SK-N-SH (cell line): ENCODE measurements at regions not wholly inside any gene's neighbourhood (a gene's known extent, or its start where the extent isn't known, plus 50 kb on each side); places are given as distances from the start of the nearest gene placed in this dataset.

Experiments used
- CTCF ChIA-PET: fragments of 300-600, 350-600 bp; formaldehyde crosslinking; extraction: SDS; loops from one replicate; lab custom pipeline; 2021; lab: Yijun Ruan, JAX
- POLR2A ChIA-PET: fragments of 350-600 bp; sonication (Branson Sonifier 250); formaldehyde crosslinking; extraction: SDS; loops from one replicate; lab custom pipeline; 2020; ENCODE audit warnings: antibody characterized with exemption, inconsistent platforms; lab: Yijun Ruan, JAX
- DNase-seq: peaks from one replicate; pipeline ENCODE4 v3.0.0; 2012
- H2AFZ ChIP-seq: fragments of 200-600 bp; sonication (generic); 2 replicates; pipeline ENCODE4 v1.8.1; 2016; ENCODE audit warnings: antibody characterized with exemption, mild to moderate bottlenecking, low read depth
- H3F3A ChIP-seq: fragments of 200-600 bp; sonication (generic); replicated peaks from 2 replicates; pipeline ENCODE3; 2016; ENCODE audit warnings: antibody characterized with exemption, mild to moderate bottlenecking; ENCODE audit not compliant: insufficient read depth
- H3K27ac ChIP-seq, 2 experiments: fragments of 200-500 bp in 1 of 2; fragments of 200-600 bp in 1 of 2; sonication (Bioruptor generic) in 1 of 2; sonication (generic), shearing (Covaris generic) in 1 of 2; 2 replicates each; pipeline versions ENCODE4 v1.5.1 to v1.6.1; 2014 to 2016; ENCODE audit warnings: low read depth in 2 of 2, inconsistent platforms in 1 of 2, low read length in 1 of 2, mild to moderate bottlenecking in 1 of 2, mixed read lengths in 1 of 2
- H3K27me3 ChIP-seq: fragments of 200-600 bp; sonication (generic), shearing (Covaris generic); 2 replicates; pipeline ENCODE4 v1.6.1; 2016; ENCODE audit warnings: mixed run types; ENCODE audit not compliant: insufficient read depth
- H3K36me3 ChIP-seq, 2 experiments: fragments of 200-500 bp in 1 of 2; fragments of 200-600 bp in 1 of 2; sonication (Bioruptor generic) in 1 of 2; sonication (generic) in 1 of 2; replicated peaks in 1 of 2; 2 replicates each; pipeline versions ENCODE3 to v1.5.1; 2014 to 2016; ENCODE audit warnings: low read length in 1 of 2, mild to moderate bottlenecking in 1 of 2; ENCODE audit not compliant: insufficient read depth in 2 of 2, control insufficient read depth in 1 of 2
- H3K4me1 ChIP-seq, 2 experiments: fragments of 200-500 bp in 1 of 2; fragments of 200-600 bp in 1 of 2; sonication (Bioruptor generic) in 1 of 2; sonication (generic), shearing (Covaris generic) in 1 of 2; 2 replicates each; pipeline versions ENCODE4 v1.5.1 to v1.6.1; 2014 to 2016; ENCODE audit warnings: low read depth in 1 of 2, low read length in 1 of 2, mixed run types in 1 of 2; ENCODE audit not compliant: insufficient read depth in 2 of 2, control insufficient read depth in 1 of 2
- H3K4me2 ChIP-seq: fragments of 200-600 bp; sonication (generic), shearing (Covaris generic); 2 replicates; pipeline ENCODE4 v1.6.1; 2017; ENCODE audit warnings: mixed run types
- H3K4me3 ChIP-seq, 2 experiments: fragments of 200-500 bp in 1 of 2; fragments of 200-600 bp in 1 of 2; sonication (Bioruptor generic) in 1 of 2; sonication (generic), shearing (Covaris generic) in 1 of 2; 2 replicates each; pipeline versions ENCODE4 v1.5.1 to v1.8.1; 2014 to 2016; ENCODE audit warnings: low read depth in 2 of 2, inconsistent platforms in 1 of 2, low read length in 1 of 2, mild to moderate bottlenecking in 1 of 2, mixed read lengths in 1 of 2, moderate library complexity in 1 of 2
- H3K79me2 ChIP-seq: fragments of 200-600 bp; sonication (generic); 2 replicates; pipeline ENCODE4 v1.8.1; 2017; ENCODE audit warnings: mild to moderate bottlenecking; ENCODE audit not compliant: insufficient read depth
- H3K9ac ChIP-seq: fragments of 200-600 bp; sonication (generic); 2 replicates; pipeline ENCODE4 v1.6.1; 2017; ENCODE audit warnings: mixed run types
- H3K9me2 ChIP-seq: fragments of 200-600 bp; sonication (generic); 2 replicates; pipeline ENCODE4 v1.6.1; 2017; ENCODE audit warnings: mixed run types
- H3K9me3 ChIP-seq: fragments of 200-600 bp; sonication (generic); 2 replicates; pipeline ENCODE4 v1.6.1; 2017; ENCODE audit warnings: mixed run types, mild to moderate bottlenecking, moderate library complexity
- H4K20me1 ChIP-seq: fragments of 200-600 bp; sonication (generic); 2 replicates; pipeline ENCODE4 v1.6.1; 2017; ENCODE audit warnings: mild to moderate bottlenecking, mixed run types; ENCODE audit not compliant: insufficient read depth
- CHD2 ChIP-seq: fragments of 150-350 bp; IDR thresholded peaks from 2 replicates; pipeline ENCODE4 v1.6.1; 2018; ENCODE audit warnings: low read length; ENCODE audit not compliant: partially characterized antibody
- CTCF ChIP-seq: fragments of 200-600 bp; sonication (generic); IDR thresholded peaks from 2 replicates; pipeline ENCODE4 v1.6.1; 2017; ENCODE audit warnings: antibody characterized with exemption, mild to moderate bottlenecking, moderate library complexity
- ELF1 ChIP-seq: IDR thresholded peaks from 2 replicates; pipeline ENCODE4 v1.4.0; 2012
- EP300 ChIP-seq, 2 experiments: IDR thresholded peaks; 2 replicates each; pipeline versions ENCODE4 v1.4.0 to v1.6.1; 2012; ENCODE audit warnings: borderline replicate concordance in 1 of 2, low read depth in 1 of 2, low read length in 1 of 2
- EZH2phosphoT487 ChIP-seq: fragments of 200-600 bp; sonication (generic); IDR thresholded peaks from 2 replicates; pipeline ENCODE4 v1.6.1; 2017; ENCODE audit warnings: low read depth, mixed run types, mild to moderate bottlenecking, antibody characterized with exemption, moderate library complexity, borderline replicate concordance
- FOXJ3 ChIP-seq: sonication (generic); formaldehyde crosslinking; IDR thresholded peaks from 2 replicates; pipeline ENCODE4 v1.5.1; 2020; ENCODE audit warnings: mild to moderate bottlenecking, missing genetic modification reagents
- FOXM1 ChIP-seq: IDR thresholded peaks from 2 replicates; pipeline ENCODE4 v1.4.0; 2012; ENCODE audit warnings: low read depth, mild to moderate bottlenecking
- GABPA ChIP-seq: IDR thresholded peaks from 2 replicates; pipeline ENCODE4 v1.4.0; 2012; ENCODE audit warnings: low read depth, mild to moderate bottlenecking
- GATA2 ChIP-seq: sonication (generic); formaldehyde crosslinking; IDR thresholded peaks from 2 replicates; pipeline ENCODE4 v1.5.0; 2020; ENCODE audit warnings: mild to moderate bottlenecking, missing genetic modification reagents
- JUND ChIP-seq: IDR thresholded peaks from 2 replicates; pipeline ENCODE4 v1.4.0; 2012
- MAX ChIP-seq: IDR thresholded peaks from 2 replicates; pipeline ENCODE4 v1.4.0; 2012; ENCODE audit warnings: low read depth
- MEF2A ChIP-seq: IDR thresholded peaks from 2 replicates; pipeline ENCODE4 v1.4.0; 2012; ENCODE audit warnings: low read depth, borderline replicate concordance
- NRF1 ChIP-seq: IDR thresholded peaks from 2 replicates; pipeline ENCODE4 v1.6.1; 2012; ENCODE audit warnings: low read depth, mild to moderate bottlenecking, low read length
- PBX3 ChIP-seq: IDR thresholded peaks from 2 replicates; pipeline ENCODE4; 2012
- POLR2AphosphoS5 ChIP-seq: IDR thresholded peaks from 2 replicates; pipeline ENCODE4 v1.6.1; 2012; ENCODE audit warnings: low read depth, low read length
- RAD21 ChIP-seq: IDR thresholded peaks from 2 replicates; pipeline ENCODE4 v1.6.1; 2012; ENCODE audit warnings: mild to moderate bottlenecking, low read length
- RCOR1 ChIP-seq: fragments of 150-350 bp; IDR thresholded peaks from 2 replicates; pipeline ENCODE4 v1.6.1; 2017; ENCODE audit warnings: antibody characterized with exemption, low read length
- RFX5 ChIP-seq: IDR thresholded peaks from 2 replicates; pipeline ENCODE4 v1.6.1; 2012; ENCODE audit warnings: mild to moderate bottlenecking, improper control_type of control experiment, low read length
- RXRA ChIP-seq: IDR thresholded peaks from 2 replicates; pipeline ENCODE4 v1.4.0; 2012; ENCODE audit warnings: low read depth, mild to moderate bottlenecking, borderline replicate concordance
- SIN3A ChIP-seq: IDR thresholded peaks from 2 replicates; pipeline ENCODE4 v1.6.1; 2012; ENCODE audit warnings: low read depth, mild to moderate bottlenecking, low read length, moderate library complexity, borderline replicate concordance
- TAF1 ChIP-seq: IDR thresholded peaks from 2 replicates; pipeline ENCODE4 v1.6.1; 2012; ENCODE audit warnings: low read depth, mild to moderate bottlenecking, low read length, moderate library complexity, borderline replicate concordance
- TCF12 ChIP-seq: IDR thresholded peaks from 2 replicates; pipeline ENCODE4 v1.4.0; 2012
- USF1 ChIP-seq: IDR thresholded peaks from 2 replicates; pipeline ENCODE4 v1.4.0; 2012; ENCODE audit warnings: low read depth, borderline replicate concordance
- USF2 ChIP-seq: fragments of 150-350 bp; IDR thresholded peaks from 2 replicates; pipeline ENCODE4 v1.6.1; 2017; ENCODE audit warnings: antibody characterized with exemption, low read length, low read depth, borderline replicate concordance
- YY1 ChIP-seq: IDR thresholded peaks from 2 replicates; pipeline ENCODE4 v1.4.0; 2012; ENCODE audit warnings: low read depth, mild to moderate bottlenecking
- WGBS: methylation state at CpG from one replicate; pipeline ENCODE4 v1.1.6; 2017; ENCODE audit warnings: low lambda C conversion rate; 5-methylcytosine and 5-hydroxymethylcytosine counted together

GRCh38 chr11:87804176-87804575 is 371.1 kb downstream of the RAB38 start:
- ChIA-PET CTCF (no interaction called here), POLR2A (no interaction called here)
- no peak for TF ChIP-seq EZH2phosphoT487
- TF ChIP-seq YY1 = no peak
- no peak for TF ChIP-seq GATA2 (CRISPR knock-in tag)
- TF ChIP-seq POLR2AphosphoS5 = no peak
- TF ChIP-seq RAD21 = no peak
- no peak for TF ChIP-seq FOXJ3
- TF ChIP-seq JUND = no peak
- TF ChIP-seq RCOR1 = no peak
- no peak for TF ChIP-seq RXRA
- TF ChIP-seq RFX5 = no peak
- no peak for TF ChIP-seq CTCF
- TF ChIP-seq FOXM1 = no peak
- TF ChIP-seq MEF2A = no peak
- TF ChIP-seq TCF12 = no peak
- TF ChIP-seq EP300 (IDR thresholded peaks at IDR 0.05; ENCODE audit: borderline replicate concordance in 1 of 2, low read depth in 1 of 2, low read length in 1 of 2) = no peak
- TF ChIP-seq USF2 = no peak
- TF ChIP-seq MAX = no peak
- TF ChIP-seq GABPA = no peak
- Histone ChIP-seq H3K4me2 (no peak overlapping the region), H3F3A (no peaks in the 10 kb centered on the region), H3K9me2 (no peaks in the 10 kb centered on the region), H3K4me3 (no peak overlapping the region), H3K9ac (no peak overlapping the region), H3K27ac (no peak overlapping the region), H3K79me2 (no peaks in the 10 kb centered on the region), H3K4me1 (no peaks in the 10 kb centered on the region), H3K36me3 (no peaks in the 10 kb centered on the region), H3K9me3 (no peaks in the 10 kb centered on the region), H4K20me1 (no peaks in the 10 kb centered on the region), H3K27me3 (no peaks in the 10 kb centered on the region), H2AFZ (no peak overlapping the region)
- no peak for DNase-seq

GRCh38 chr11:87803748-87804147 is 371.5 kb downstream of the RAB38 start:
- no peaks in the 10 kb centered on the region for H4K20me1 ChIP-seq
- H3K9ac ChIP-seq = no peak overlapping the region
- no peak overlapping the region for H3K4me3 ChIP-seq
- no peak for DNase-seq
- H3K27me3 ChIP-seq = no peaks in the 10 kb centered on the region
- no peaks in the 10 kb centered on the region for H3F3A ChIP-seq
- H3K4me1 ChIP-seq = no peaks in the 10 kb centered on the region
- POLR2A ChIA-PET = no interaction called here
- 2% methylated on average over 3 of the region's 3 CpGs for WGBS
- H3K4me2 ChIP-seq = no peak overlapping the region
- H3K9me3 ChIP-seq = no peaks in the 10 kb centered on the region
- H2AFZ ChIP-seq = no peak overlapping the region
- no peak overlapping the region for H3K27ac ChIP-seq
- H3K79me2 ChIP-seq = no peaks in the 10 kb centered on the region
- CTCF ChIA-PET = interaction anchor here (0.7 kb wide), 1 partner anchor 740 kb away, joined by 3 read pairs; no protein-coding TSS in a partner anchor
- no peaks in the 10 kb centered on the region for H3K9me2 ChIP-seq
- no peaks in the 10 kb centered on the region for H3K36me3 ChIP-seq
- no peak for TF ChIP-seq SIN3A
- TF ChIP-seq ELF1 = no peak
- TF ChIP-seq CHD2 = no peak
- TF ChIP-seq RFX5 = no peak
- TF ChIP-seq JUND = no peak
- no peak for TF ChIP-seq POLR2AphosphoS5
- no peak for TF ChIP-seq TAF1
- TF ChIP-seq MAX = no peak
- no peak for TF ChIP-seq USF2
- TF ChIP-seq EZH2phosphoT487 = no peak
- no peak for TF ChIP-seq PBX3
- no peak for TF ChIP-seq GABPA
- TF ChIP-seq USF1 = no peak
- no peak for TF ChIP-seq EP300 (IDR thresholded peaks at IDR 0.05; ENCODE audit: borderline replicate concordance in 1 of 2, low read depth in 1 of 2, low read length in 1 of 2)
- no peak for TF ChIP-seq NRF1
